ENCODE measurements at regions not wholly inside any gene's neighbourhood (a gene's known extent, or its start where the extent isn't known, plus 50 kb on each side); places are given as distances from the start of the nearest gene placed in this dataset.

DNA sequence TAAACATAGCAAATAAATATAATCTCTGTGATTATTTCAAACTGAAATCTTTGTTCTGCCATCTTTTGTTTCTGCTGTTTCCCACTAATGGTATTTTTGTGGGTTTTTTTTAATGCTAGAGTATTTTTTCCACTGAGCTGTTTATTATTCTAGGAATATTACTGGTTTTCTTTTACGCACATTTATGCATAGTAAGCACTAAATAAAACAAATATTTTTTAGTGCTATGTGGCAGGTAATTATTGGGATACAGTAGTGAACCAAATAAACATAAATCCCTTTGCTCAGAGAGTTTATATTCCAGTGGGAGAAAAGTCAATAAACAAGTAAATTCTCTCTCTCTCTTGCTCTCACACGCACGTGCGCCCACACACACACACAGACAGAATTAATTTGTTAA, 397.4 kb downstream of the PRDM5 start:
- H3K18ac ChIP-seq (ENCODE audit: low read length): no peak overlapping the region
- no peak overlapping the region for H2BK15ac ChIP-seq (replicated peaks; ENCODE audit: low read depth)
- H3K4me1 ChIP-seq (ENCODE audit: control insufficient read depth, low read depth, low read length): no peaks in the 10 kb centered on the region
- H4K5ac ChIP-seq (ENCODE audit: low read length): no peak overlapping the region
- H3K79me1 ChIP-seq (ENCODE audit: low read length): no peaks in the 10 kb centered on the region
- no peak overlapping the region for H3K23ac ChIP-seq (ENCODE audit: low read length)
- H3K4ac ChIP-seq (ENCODE audit: low read depth, low read length): no peak overlapping the region
- H3K56ac ChIP-seq (ENCODE audit: low read length): no peak overlapping the region
- no peak overlapping the region for H2BK120ac ChIP-seq (ENCODE audit: low read depth, low read length)
- H2BK5ac ChIP-seq (ENCODE audit: low read length): no peak overlapping the region
- no peaks in the 10 kb centered on the region for H3K79me2 ChIP-seq (ENCODE audit: control insufficient read depth, insufficient read depth, low read length)
- no peak overlapping the region for H3K9ac ChIP-seq (ENCODE audit: low read length)
- H3K4me3 ChIP-seq (ENCODE audit: low read length): no peak overlapping the region
- no peak overlapping the region for H2AK5ac ChIP-seq (ENCODE audit: low read length)
- DNase-seq: no peak
- no peak overlapping the region for H4K8ac ChIP-seq (ENCODE audit: low read depth, low read length)
- H3K4me2 ChIP-seq (ENCODE audit: low read length): no peak overlapping the region
- H3K36me3 ChIP-seq (ENCODE audit: control insufficient read depth, insufficient read depth, low read length): no peaks in the 10 kb centered on the region
- no peaks in the 10 kb centered on the region for H3K27me3 ChIP-seq (ENCODE audit: insufficient read depth, low read length, poor library complexity)
- WGBS (ENCODE audit: extremely low coverage, insufficient coverage, low lambda C conversion rate): no CpG with 5 or more reads among the region's 4 CpGs
- H3K27ac ChIP-seq (ENCODE audit: low read depth, low read length): no peak overlapping the region

DNA sequence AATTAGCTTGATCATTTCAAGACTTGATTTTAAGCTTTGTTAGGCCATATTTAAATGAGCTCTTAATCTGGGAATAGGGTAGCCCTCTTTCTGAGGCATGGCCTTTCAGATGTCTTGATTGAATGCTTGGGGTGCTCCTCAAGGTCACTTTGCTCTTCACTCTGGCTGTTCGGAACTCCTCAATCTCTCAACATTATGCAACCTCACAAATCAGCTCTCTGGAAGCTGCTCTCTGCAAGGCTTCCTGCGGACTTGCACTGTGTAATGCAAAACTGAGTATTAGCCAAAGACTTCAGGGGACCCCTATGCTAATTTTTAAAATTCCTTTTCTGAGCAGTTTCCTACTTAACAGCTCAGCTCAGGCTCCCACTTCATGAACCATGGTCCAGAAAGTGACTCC, 398.3 kb downstream of the PRDM5 start:
- H3K79me1 ChIP-seq (ENCODE audit: low read length): no peaks in the 10 kb centered on the region
- no peaks in the 10 kb centered on the region for H3K36me3 ChIP-seq (ENCODE audit: control insufficient read depth, insufficient read depth, low read length)
- no peak overlapping the region for H3K23ac ChIP-seq (ENCODE audit: low read length)
- no peak overlapping the region for H2AK5ac ChIP-seq (ENCODE audit: low read length)
- no peak for DNase-seq
- no peak overlapping the region for H3K56ac ChIP-seq (ENCODE audit: low read length)
- H3K79me2 ChIP-seq (ENCODE audit: control insufficient read depth, insufficient read depth, low read length): no peaks in the 10 kb centered on the region
- no peak overlapping the region for H2BK15ac ChIP-seq (replicated peaks; ENCODE audit: low read depth)
- WGBS (ENCODE audit: extremely low coverage, insufficient coverage, low lambda C conversion rate): no CpG with 5 or more reads among the region's 2 CpGs
- H3K4me3 ChIP-seq (ENCODE audit: low read length): no peak overlapping the region
- H3K18ac ChIP-seq (ENCODE audit: low read length): peak overlapping the region; percentile 51
- H3K4ac ChIP-seq (ENCODE audit: low read depth, low read length): no peak overlapping the region
- H4K5ac ChIP-seq (ENCODE audit: low read length): no peak overlapping the region
- H3K27ac ChIP-seq (ENCODE audit: low read depth, low read length): no peak overlapping the region
- H3K4me1 ChIP-seq (ENCODE audit: control insufficient read depth, low read depth, low read length): no peaks in the 10 kb centered on the region
- H2BK5ac ChIP-seq (ENCODE audit: low read length): no peak overlapping the region
- no peak overlapping the region for H3K9ac ChIP-seq (ENCODE audit: low read length)
- H2BK120ac ChIP-seq (ENCODE audit: low read depth, low read length): no peak overlapping the region
- no peaks in the 10 kb centered on the region for H3K27me3 ChIP-seq (ENCODE audit: insufficient read depth, low read length, poor library complexity)
- H3K4me2 ChIP-seq (ENCODE audit: low read length): no peak overlapping the region
- H4K8ac ChIP-seq (ENCODE audit: low read depth, low read length): no peak overlapping the region

DNA sequence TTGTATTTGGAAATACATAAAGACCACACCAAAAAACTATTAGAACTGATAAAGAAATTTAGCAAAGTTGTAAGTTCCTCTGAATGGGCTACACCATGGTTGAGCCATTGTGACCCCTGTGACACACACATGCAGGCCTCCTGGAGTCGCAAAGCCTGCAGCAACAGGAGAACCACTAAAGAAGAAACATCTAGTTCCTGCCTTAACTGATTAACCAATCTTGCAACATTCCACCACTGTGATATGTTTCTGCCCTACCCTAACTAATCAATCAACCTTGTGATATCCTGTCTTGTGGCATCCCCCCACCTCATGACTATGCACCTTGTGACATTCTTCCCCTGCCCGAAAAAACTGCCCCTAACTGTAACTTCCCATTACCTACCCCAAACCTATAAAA, 401.8 kb downstream of the PRDM5 start:
- Histone ChIP-seq H3K4ac (ENCODE audit: low read depth, low read length) (no peak overlapping the region), H3K4me2 (ENCODE audit: low read length) (no peak overlapping the region), H2BK120ac (ENCODE audit: low read depth, low read length) (no peak overlapping the region), H3K79me2 (ENCODE audit: control insufficient read depth, insufficient read depth, low read length) (no peaks in the 10 kb centered on the region), H3K36me3 (ENCODE audit: control insufficient read depth, insufficient read depth, low read length) (no peaks in the 10 kb centered on the region), H2BK5ac (ENCODE audit: low read length) (no peak overlapping the region), H3K23ac (ENCODE audit: low read length) (no peak overlapping the region), H3K79me1 (ENCODE audit: low read length) (no peaks in the 10 kb centered on the region), H3K18ac (ENCODE audit: low read length) (no peak overlapping the region), H3K27ac (ENCODE audit: low read depth, low read length) (no peak overlapping the region), H3K4me3 (ENCODE audit: low read length) (no peak overlapping the region), H3K56ac (ENCODE audit: low read length) (no peak overlapping the region), H4K8ac (ENCODE audit: low read depth, low read length) (no peak overlapping the region), H3K9ac (ENCODE audit: low read length) (no peak overlapping the region), H3K27me3 (ENCODE audit: insufficient read depth, low read length, poor library complexity) (no peaks in the 10 kb centered on the region), H2BK15ac (replicated peaks; ENCODE audit: low read depth) (no peak overlapping the region), H3K4me1 (ENCODE audit: control insufficient read depth, low read depth, low read length) (no peaks in the 10 kb centered on the region), H4K5ac (ENCODE audit: low read length) (no peak overlapping the region), H2AK5ac (ENCODE audit: low read length) (no peak overlapping the region)
- peak; percentile 66 for DNase-seq
- whole genome bisulfite sequencing (ENCODE audit: extremely low coverage, insufficient coverage, low lambda C conversion rate): no CpG with 5 or more reads among the region's 2 CpGs

DNA sequence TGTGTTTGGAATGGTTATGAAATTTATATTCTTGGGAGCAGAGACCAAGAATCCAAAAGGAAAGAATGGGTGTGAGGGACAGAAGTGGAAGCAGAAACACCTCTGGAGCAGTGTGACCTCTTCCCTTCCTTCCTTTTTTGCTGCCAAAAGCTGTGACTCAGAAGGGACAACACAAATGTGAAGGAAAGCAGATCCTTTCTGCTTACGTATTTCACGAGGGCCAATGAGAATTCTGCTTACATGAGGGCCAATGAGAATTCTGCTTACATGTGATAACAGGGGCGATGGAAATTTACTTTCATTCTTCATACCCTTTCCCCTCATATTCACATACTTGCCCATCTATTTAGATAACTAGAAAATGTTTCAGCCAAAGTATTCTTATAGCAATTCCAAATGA, 404.6 kb downstream of the PRDM5 start:
- H3K4ac ChIP-seq (ENCODE audit: low read depth, low read length): no peak overlapping the region
- no peak overlapping the region for H3K9ac ChIP-seq (ENCODE audit: low read length)
- H2AK5ac ChIP-seq (ENCODE audit: low read length): no peak overlapping the region
- DNase-seq: peak; percentile 65
- no peak overlapping the region for H3K56ac ChIP-seq (ENCODE audit: low read length)
- H4K5ac ChIP-seq (ENCODE audit: low read length): no peak overlapping the region
- H3K4me2 ChIP-seq (ENCODE audit: low read length): no peak overlapping the region
- H2BK120ac ChIP-seq (ENCODE audit: low read depth, low read length): no peak overlapping the region
- no peak overlapping the region for H3K27ac ChIP-seq (ENCODE audit: low read depth, low read length)
- no peaks in the 10 kb centered on the region for H3K79me1 ChIP-seq (ENCODE audit: low read length)
- no CpG with 5 or more reads among the region's 3 CpGs for WGBS (ENCODE audit: extremely low coverage, insufficient coverage, low lambda C conversion rate)
- H2BK15ac ChIP-seq (replicated peaks; ENCODE audit: low read depth): no peak overlapping the region
- no peak overlapping the region for H3K23ac ChIP-seq (ENCODE audit: low read length)
- no peaks in the 10 kb centered on the region for H3K79me2 ChIP-seq (ENCODE audit: control insufficient read depth, insufficient read depth, low read length)
- no peak overlapping the region for H3K18ac ChIP-seq (ENCODE audit: low read length)
- H4K8ac ChIP-seq (ENCODE audit: low read depth, low read length): no peak overlapping the region
- no peak overlapping the region for H3K4me3 ChIP-seq (ENCODE audit: low read length)
- no peaks in the 10 kb centered on the region for H3K36me3 ChIP-seq (ENCODE audit: control insufficient read depth, insufficient read depth, low read length)
- no peaks in the 10 kb centered on the region for H3K4me1 ChIP-seq (ENCODE audit: control insufficient read depth, low read depth, low read length)
- no peak overlapping the region for H2BK5ac ChIP-seq (ENCODE audit: low read length)
- H3K27me3 ChIP-seq (ENCODE audit: insufficient read depth, low read length, poor library complexity): no peaks in the 10 kb centered on the region

DNA sequence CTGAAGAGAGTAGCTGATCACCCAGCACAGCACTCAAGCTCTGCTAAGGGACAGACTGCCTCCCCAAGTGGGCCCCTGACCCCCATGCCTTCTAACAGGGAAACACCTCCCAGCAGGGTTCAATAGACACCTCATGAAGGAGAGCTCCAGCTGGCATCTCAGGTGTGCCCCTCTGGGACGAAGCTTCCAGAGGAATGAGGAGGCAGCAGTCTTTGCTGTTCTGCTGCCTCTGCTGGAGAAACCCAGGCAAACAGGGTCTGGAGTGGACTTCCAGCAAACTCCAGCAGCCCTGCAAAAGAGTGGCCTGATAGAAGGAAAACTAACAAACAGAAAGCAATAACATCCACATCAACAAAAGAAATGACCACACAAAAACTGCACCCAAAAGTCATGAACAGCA, 412.8 kb downstream of the PRDM5 start:
- Histone ChIP-seq H3K79me2 (ENCODE audit: control insufficient read depth, insufficient read depth, low read length) (no peaks in the 10 kb centered on the region), H3K79me1 (ENCODE audit: low read length) (no peaks in the 10 kb centered on the region), H3K56ac (ENCODE audit: low read length) (no peak overlapping the region), H3K9ac (ENCODE audit: low read length) (no peak overlapping the region), H3K36me3 (ENCODE audit: control insufficient read depth, insufficient read depth, low read length) (no peaks in the 10 kb centered on the region), H2BK15ac (replicated peaks; ENCODE audit: low read depth) (no peak overlapping the region), H4K8ac (ENCODE audit: low read depth, low read length) (no peak overlapping the region), H3K4me2 (ENCODE audit: low read length) (no peak overlapping the region), H3K27me3 (ENCODE audit: insufficient read depth, low read length, poor library complexity) (no peaks in the 10 kb centered on the region), H3K4me1 (ENCODE audit: control insufficient read depth, low read depth, low read length) (no peaks in the 10 kb centered on the region), H3K4ac (ENCODE audit: low read depth, low read length) (peak overlapping the region; percentile 18), H2BK120ac (ENCODE audit: low read depth, low read length) (no peak overlapping the region), H3K27ac (ENCODE audit: low read depth, low read length) (no peak overlapping the region), H2AK5ac (ENCODE audit: low read length) (no peak overlapping the region), H3K23ac (ENCODE audit: low read length) (no peak overlapping the region), H2BK5ac (ENCODE audit: low read length) (no peak overlapping the region), H3K18ac (ENCODE audit: low read length) (peak overlapping the region; percentile 25), H4K5ac (ENCODE audit: low read length) (no peak overlapping the region), H3K4me3 (ENCODE audit: low read length) (no peak overlapping the region)
- WGBS (ENCODE audit: extremely low coverage, insufficient coverage, low lambda C conversion rate): no CpG with 5 or more reads among the region's 1 CpG
- DNase-seq: no peak

DNA sequence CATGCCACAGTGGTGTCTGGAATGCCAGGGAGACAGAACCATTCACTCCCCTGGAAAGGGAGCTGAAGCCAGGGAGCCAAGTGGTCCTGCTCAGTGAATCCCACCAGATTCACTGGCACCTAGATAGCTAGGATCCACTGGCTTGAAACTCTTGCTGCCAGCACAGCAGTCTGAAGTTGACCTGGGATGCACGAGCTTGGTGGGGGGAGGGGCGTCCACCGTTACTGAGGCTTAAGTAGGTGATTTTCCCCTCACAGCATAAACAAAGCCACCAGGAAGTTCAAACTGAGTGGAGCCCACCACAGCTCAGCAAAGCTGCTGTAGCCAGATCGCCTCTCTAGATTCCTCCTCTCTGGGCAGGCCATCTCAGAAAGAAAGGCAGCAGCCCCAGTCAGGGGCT, 413.3 kb downstream of the PRDM5 start:
- H3K4me2 ChIP-seq (ENCODE audit: low read length): no peak overlapping the region
- no peaks in the 10 kb centered on the region for H3K79me1 ChIP-seq (ENCODE audit: low read length)
- H3K27ac ChIP-seq (ENCODE audit: low read depth, low read length): no peak overlapping the region
- H2BK15ac ChIP-seq (replicated peaks; ENCODE audit: low read depth): no peak overlapping the region
- H3K79me2 ChIP-seq (ENCODE audit: control insufficient read depth, insufficient read depth, low read length): no peaks in the 10 kb centered on the region
- H4K8ac ChIP-seq (ENCODE audit: low read depth, low read length): no peak overlapping the region
- peak; percentile 22 for DNase-seq
- no peak overlapping the region for H2BK120ac ChIP-seq (ENCODE audit: low read depth, low read length)
- no peak overlapping the region for H3K23ac ChIP-seq (ENCODE audit: low read length)
- H2BK5ac ChIP-seq (ENCODE audit: low read length): no peak overlapping the region
- H3K18ac ChIP-seq (ENCODE audit: low read length): peak overlapping the region; percentile 25
- H3K36me3 ChIP-seq (ENCODE audit: control insufficient read depth, insufficient read depth, low read length): no peaks in the 10 kb centered on the region
- H4K5ac ChIP-seq (ENCODE audit: low read length): no peak overlapping the region
- H2AK5ac ChIP-seq (ENCODE audit: low read length): no peak overlapping the region
- peak overlapping the region; percentile 18 for H3K4ac ChIP-seq (ENCODE audit: low read depth, low read length)
- H3K56ac ChIP-seq (ENCODE audit: low read length): no peak overlapping the region
- no peaks in the 10 kb centered on the region for H3K27me3 ChIP-seq (ENCODE audit: insufficient read depth, low read length, poor library complexity)
- no peak overlapping the region for H3K9ac ChIP-seq (ENCODE audit: low read length)
- WGBS (ENCODE audit: extremely low coverage, insufficient coverage, low lambda C conversion rate): no CpG with 5 or more reads among the region's 4 CpGs
- no peak overlapping the region for H3K4me3 ChIP-seq (ENCODE audit: low read length)
- no peaks in the 10 kb centered on the region for H3K4me1 ChIP-seq (ENCODE audit: control insufficient read depth, low read depth, low read length)

Data from mesendoderm (in vitro differentiated cells).